HepG2 (cell line): ENCODE measurements at regions not wholly inside any gene's neighbourhood (a gene's known extent, or its start where the extent isn't known, plus 50 kb on each side); places are given as distances from the start of the nearest gene placed in this dataset.

Source experiments
- EHMT2 ChIP-seq: fragments of 200-600 bp; sonication (generic); IDR thresholded peaks from 2 replicates; pipeline ENCODE4 v1.7.0; 2017; ENCODE audit warnings: antibody characterized with exemption, low read depth, low read length, borderline replicate concordance
- HES4 ChIP-seq: sonication (generic); formaldehyde crosslinking; IDR thresholded peaks from 2 replicates; pipeline ENCODE4 v1.9.0; 2021; ENCODE audit warnings: mild to moderate bottlenecking, missing genetic modification reagents, borderline replicate concordance
- NFATC3 ChIP-seq: sonication (generic); formaldehyde crosslinking; IDR thresholded peaks from 2 replicates; pipeline ENCODE4 v1.5.1; 2020; ENCODE audit warnings: mild to moderate bottlenecking, missing genetic modification reagents
- NRL ChIP-seq: sonication (generic); formaldehyde crosslinking; IDR thresholded peaks from 2 replicates; pipeline ENCODE4 v1.5.0; 2020; ENCODE audit warnings: missing genetic modification reagents, mild to moderate bottlenecking, moderate library complexity, borderline replicate concordance
- TBL1XR1 ChIP-seq: fragments of 150-350 bp; IDR thresholded peaks from 2 replicates; pipeline ENCODE4 v1.6.1; 2014; ENCODE audit warnings: borderline replicate concordance, low read length; ENCODE audit not compliant: partially characterized antibody
- ZKSCAN1 ChIP-seq: fragments of 150-350 bp; IDR thresholded peaks from 2 replicates; pipeline ENCODE4 v1.6.1; 2014; ENCODE audit warnings: low read length
- ZNF230 ChIP-seq: sonication (generic); formaldehyde crosslinking; IDR thresholded peaks from 2 replicates; pipeline ENCODE4 v1.4.0; 2020; ENCODE audit warnings: mild to moderate bottlenecking, missing genetic modification reagents
- ZNF350 ChIP-seq: sonication (generic); formaldehyde crosslinking; IDR thresholded peaks from 2 replicates; pipeline ENCODE4 v1.4.0; 2020; ENCODE audit warnings: mild to moderate bottlenecking, low read depth, missing genetic modification reagents, borderline replicate concordance
- ZNF546 ChIP-seq: sonication (generic); formaldehyde crosslinking; conservative IDR thresholded peaks from 2 replicates; pipeline ENCODE4 v1.8.1; 2023; ENCODE audit warnings: mild to moderate bottlenecking, missing genetic modification reagents
- ZNF605 ChIP-seq: sonication (generic); formaldehyde crosslinking; IDR thresholded peaks from 2 replicates; pipeline ENCODE4 v1.8.0; 2022; ENCODE audit warnings: mild to moderate bottlenecking, missing genetic modification reagents
- ZNF660 ChIP-seq: sonication (generic); formaldehyde crosslinking; IDR thresholded peaks from 2 replicates; pipeline ENCODE4 v1.5.1; 2020; ENCODE audit warnings: mild to moderate bottlenecking, low read depth, missing genetic modification reagents, borderline replicate concordance
- ZNF724P ChIP-seq: sonication (generic); formaldehyde crosslinking; IDR thresholded peaks from 2 replicates; pipeline ENCODE4 v1.8.0; 2022; ENCODE audit warnings: missing genetic modification reagents, borderline replicate concordance
- TF ChIP-seq, protein P1 (sequence below): sonication (generic); formaldehyde crosslinking; IDR thresholded peaks from 2 replicates; pipeline ENCODE4 v1.5.1; 2020; ENCODE audit warnings: missing genetic modification reagents, mild to moderate bottlenecking, borderline replicate concordance
- TF ChIP-seq, protein P2 (sequence below): sonication (generic); formaldehyde crosslinking; IDR thresholded peaks from 2 replicates; pipeline ENCODE4 v1.5.0; 2020; ENCODE audit warnings: mild to moderate bottlenecking, missing genetic modification reagents, borderline replicate concordance
- TF ChIP-seq, protein P3 (sequence below): sonication (generic); formaldehyde crosslinking; IDR thresholded peaks from 2 replicates; pipeline ENCODE4 v1.8.0; 2022; ENCODE audit warnings: mild to moderate bottlenecking, missing genetic modification reagents, borderline replicate concordance
- TF ChIP-seq, protein P4 (sequence below): sonication (generic); formaldehyde crosslinking; IDR thresholded peaks from 2 replicates; pipeline ENCODE4 v1.4.0; 2020; ENCODE audit warnings: missing genetic modification reagents, borderline replicate concordance

DNA sequence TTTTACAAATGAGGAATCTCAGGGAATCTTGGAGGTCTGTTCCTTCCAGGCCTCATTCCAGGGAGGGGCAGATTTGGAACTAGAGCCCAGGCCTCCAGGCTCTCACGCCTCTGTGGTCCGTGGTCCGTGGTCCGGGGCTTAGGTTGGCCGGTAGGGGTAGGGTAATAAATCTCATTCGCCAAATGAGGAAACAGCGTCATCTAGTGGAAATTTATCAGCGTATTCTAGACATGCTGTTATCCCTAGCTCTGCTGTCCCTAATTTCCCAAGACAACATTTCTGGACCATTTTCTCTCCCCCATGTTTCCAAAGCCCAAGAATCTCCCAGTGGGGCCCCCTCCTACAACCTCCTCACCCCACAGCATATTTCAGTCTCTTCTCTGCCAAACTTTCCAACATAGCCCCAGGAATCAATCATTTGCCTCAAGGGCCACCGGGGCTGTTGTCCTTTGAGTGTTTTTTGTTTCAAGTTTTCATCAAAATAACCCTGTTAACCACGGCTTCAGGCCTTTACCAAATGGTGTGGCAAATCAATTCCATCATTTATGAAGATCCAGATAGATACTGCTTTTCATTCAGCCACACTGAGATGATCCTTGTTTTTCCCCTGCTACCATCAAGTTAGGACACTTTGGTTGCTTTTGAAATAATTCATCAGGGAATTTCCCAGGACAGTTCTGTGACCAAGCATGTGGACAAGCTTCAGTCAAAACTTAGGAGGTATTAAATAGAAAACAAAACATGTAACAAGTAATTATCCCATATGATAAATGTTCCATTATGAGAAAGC is 126.8 kb downstream of the ALDH8A1 start (continued):
- no peak for TF ChIP-seq NRL (CRISPR knock-in tag)
- TF ChIP-seq, protein P1, sequence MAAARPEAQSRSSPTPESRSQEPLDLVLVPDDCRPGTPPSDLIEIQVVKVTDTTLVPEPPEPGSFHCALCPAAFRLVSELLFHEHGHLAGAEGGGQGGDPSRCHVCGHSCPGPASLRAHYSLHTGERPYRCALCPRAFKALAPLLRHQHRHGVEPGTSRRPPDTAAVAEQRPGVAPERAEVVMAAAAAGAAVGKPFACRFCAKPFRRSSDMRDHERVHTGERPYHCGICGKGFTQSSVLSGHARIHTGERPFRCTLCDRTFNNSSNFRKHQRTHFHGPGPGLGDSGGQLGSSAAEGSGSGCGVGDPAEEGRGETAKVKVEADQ (CRISPR knock-in tag) = no peak
- TF ChIP-seq ZKSCAN1 = no peak
- TF ChIP-seq ZNF660 = no peak
- TF ChIP-seq, protein P2, sequence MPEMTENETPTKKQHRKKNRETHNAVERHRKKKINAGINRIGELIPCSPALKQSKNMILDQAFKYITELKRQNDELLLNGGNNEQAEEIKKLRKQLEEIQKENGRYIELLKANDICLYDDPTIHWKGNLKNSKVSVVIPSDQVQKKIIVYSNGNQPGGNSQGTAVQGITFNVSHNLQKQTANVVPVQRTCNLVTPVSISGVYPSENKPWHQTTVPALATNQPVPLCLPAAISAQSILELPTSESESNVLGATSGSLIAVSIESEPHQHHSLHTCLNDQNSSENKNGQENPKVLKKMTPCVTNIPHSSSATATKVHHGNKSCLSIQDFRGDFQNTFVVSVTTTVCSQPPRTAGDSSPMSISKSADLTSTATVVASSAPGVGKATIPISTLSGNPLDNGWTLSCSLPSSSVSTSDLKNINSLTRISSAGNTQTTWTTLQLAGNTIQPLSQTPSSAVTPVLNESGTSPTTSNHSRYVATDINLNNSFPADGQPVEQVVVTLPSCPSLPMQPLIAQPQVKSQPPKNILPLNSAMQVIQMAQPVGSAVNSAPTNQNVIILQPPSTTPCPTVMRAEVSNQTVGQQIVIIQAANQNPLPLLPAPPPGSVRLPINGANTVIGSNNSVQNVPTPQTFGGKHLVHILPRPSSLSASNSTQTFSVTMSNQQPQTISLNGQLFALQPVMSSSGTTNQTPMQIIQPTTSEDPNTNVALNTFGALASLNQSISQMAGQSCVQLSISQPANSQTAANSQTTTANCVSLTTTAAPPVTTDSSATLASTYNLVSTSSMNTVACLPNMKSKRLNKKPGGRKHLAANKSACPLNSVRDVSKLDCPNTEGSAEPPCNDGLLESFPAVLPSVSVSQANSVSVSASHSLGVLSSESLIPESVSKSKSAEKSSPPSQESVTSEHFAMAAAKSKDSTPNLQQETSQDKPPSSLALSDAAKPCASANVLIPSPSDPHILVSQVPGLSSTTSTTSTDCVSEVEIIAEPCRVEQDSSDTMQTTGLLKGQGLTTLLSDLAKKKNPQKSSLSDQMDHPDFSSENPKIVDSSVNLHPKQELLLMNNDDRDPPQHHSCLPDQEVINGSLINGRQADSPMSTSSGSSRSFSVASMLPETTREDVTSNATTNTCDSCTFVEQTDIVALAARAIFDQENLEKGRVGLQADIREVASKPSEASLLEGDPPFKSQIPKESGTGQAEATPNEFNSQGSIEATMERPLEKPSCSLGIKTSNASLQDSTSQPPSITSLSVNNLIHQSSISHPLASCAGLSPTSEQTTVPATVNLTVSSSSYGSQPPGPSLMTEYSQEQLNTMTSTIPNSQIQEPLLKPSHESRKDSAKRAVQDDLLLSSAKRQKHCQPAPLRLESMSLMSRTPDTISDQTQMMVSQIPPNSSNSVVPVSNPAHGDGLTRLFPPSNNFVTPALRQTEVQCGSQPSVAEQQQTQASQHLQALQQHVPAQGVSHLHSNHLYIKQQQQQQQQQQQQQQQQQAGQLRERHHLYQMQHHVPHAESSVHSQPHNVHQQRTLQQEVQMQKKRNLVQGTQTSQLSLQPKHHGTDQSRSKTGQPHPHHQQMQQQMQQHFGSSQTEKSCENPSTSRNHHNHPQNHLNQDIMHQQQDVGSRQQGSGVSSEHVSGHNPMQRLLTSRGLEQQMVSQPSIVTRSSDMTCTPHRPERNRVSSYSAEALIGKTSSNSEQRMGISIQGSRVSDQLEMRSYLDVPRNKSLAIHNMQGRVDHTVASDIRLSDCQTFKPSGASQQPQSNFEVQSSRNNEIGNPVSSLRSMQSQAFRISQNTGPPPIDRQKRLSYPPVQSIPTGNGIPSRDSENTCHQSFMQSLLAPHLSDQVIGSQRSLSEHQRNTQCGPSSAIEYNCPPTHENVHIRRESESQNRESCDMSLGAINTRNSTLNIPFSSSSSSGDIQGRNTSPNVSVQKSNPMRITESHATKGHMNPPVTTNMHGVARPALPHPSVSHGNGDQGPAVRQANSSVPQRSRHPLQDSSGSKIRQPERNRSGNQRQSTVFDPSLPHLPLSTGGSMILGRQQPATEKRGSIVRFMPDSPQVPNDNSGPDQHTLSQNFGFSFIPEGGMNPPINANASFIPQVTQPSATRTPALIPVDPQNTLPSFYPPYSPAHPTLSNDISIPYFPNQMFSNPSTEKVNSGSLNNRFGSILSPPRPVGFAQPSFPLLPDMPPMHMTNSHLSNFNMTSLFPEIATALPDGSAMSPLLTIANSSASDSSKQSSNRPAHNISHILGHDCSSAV = no peak
- TF ChIP-seq EHMT2 = no peak
- TF ChIP-seq, protein P3, sequence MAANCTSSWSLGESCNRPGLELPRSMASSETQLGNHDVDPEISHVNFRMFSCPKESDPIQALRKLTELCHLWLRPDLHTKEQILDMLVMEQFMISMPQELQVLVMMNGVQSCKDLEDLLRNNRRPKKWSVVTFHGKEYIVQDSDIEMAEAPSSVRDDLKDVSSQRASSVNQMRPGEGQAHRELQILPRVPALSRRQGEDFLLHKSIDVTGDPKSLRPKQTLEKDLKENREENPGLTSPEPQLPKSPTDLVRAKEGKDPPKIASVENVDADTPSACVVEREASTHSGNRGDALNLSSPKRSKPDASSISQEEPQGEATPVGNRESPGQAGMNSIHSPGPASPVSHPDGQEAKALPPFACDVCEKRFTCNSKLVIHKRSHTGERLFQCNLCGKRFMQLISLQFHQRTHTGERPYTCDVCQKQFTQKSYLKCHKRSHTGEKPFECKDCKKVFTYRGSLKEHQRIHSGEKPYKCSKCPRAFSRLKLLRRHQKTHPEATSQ = no peak
- TF ChIP-seq, protein P4, sequence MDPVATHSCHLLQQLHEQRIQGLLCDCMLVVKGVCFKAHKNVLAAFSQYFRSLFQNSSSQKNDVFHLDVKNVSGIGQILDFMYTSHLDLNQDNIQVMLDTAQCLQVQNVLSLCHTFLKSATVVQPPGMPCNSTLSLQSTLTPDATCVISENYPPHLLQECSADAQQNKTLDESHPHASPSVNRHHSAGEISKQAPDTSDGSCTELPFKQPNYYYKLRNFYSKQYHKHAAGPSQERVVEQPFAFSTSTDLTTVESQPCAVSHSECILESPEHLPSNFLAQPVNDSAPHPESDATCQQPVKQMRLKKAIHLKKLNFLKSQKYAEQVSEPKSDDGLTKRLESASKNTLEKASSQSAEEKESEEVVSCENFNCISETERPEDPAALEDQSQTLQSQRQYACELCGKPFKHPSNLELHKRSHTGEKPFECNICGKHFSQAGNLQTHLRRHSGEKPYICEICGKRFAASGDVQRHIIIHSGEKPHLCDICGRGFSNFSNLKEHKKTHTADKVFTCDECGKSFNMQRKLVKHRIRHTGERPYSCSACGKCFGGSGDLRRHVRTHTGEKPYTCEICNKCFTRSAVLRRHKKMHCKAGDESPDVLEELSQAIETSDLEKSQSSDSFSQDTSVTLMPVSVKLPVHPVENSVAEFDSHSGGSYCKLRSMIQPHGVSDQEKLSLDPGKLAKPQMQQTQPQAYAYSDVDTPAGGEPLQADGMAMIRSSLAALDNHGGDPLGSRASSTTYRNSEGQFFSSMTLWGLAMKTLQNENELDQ (CRISPR knock-in tag) = no peak
- no peak for TF ChIP-seq ZNF230 (CRISPR knock-in tag)
- no peak for TF ChIP-seq TBL1XR1
- TF ChIP-seq ZNF724P = no peak
- no peak for TF ChIP-seq ZNF605 (CRISPR knock-in tag)
- TF ChIP-seq ZNF350 = no peak
- TF ChIP-seq NFATC3 (CRISPR knock-in tag) = no peak
- TF ChIP-seq ZNF546 = no peak
- TF ChIP-seq HES4 (CRISPR knock-in tag) = no peak
